Vagina (tissue), 2 donors: ENCODE measurements at regions not wholly inside any gene's neighbourhood (a gene's known extent, or its start where the extent isn't known, plus 50 kb on each side); places are given as distances from the start of the nearest gene placed in this dataset.

Source experiments
- CTCF ChIP-seq, 3 experiments: fragments of 450-650 bp in 2 of 3; fragments of 200-600 bp in 1 of 3; sonication (generic) in 1 of 3; IDR thresholded peaks; one replicate each; pipeline ENCODE4 v1.5.1; 2017 to 2019; ENCODE audit warnings: antibody characterized with exemption in 3 of 3, mild to moderate bottlenecking in 2 of 3, moderate library complexity in 2 of 3
- POLR2A ChIP-seq, 2 donors: fragments of 450-650 bp; IDR thresholded peaks; one replicate each; pipeline ENCODE4 v1.6.1; 2017; ENCODE audit warnings: antibody characterized with exemption in 2 of 2, mild to moderate bottlenecking in 2 of 2, moderate library complexity in 2 of 2
- POLR2AphosphoS5 ChIP-seq, 2 donors: sonication (generic); formaldehyde crosslinking; IDR thresholded peaks; one replicate each; pipeline ENCODE4 v1.9.0; 2017; ENCODE audit warnings: antibody characterized with exemption in 2 of 2, mild to moderate bottlenecking in 2 of 2, low read depth in 1 of 2; ENCODE audit not compliant: insufficient read depth in 1 of 2

- TF ChIP-seq CTCF (IDR thresholded peaks at IDR 0.05) (no peak), POLR2A (IDR thresholded peaks at IDR 0.05) (no peak), POLR2AphosphoS5 (IDR thresholded peaks at IDR 0.05; ENCODE audit: insufficient read depth in 1 of 2, low read depth in 1 of 2) (no peak)
Measured at GRCh38 chr4:154030152-154030551, 241.3 kb upstream of the SFRP2 start.
